GM21529 (cell line): ENCODE measurements at regions not wholly inside any gene's neighbourhood (a gene's known extent, or its start where the extent isn't known, plus 50 kb on each side); places are given as distances from the start of the nearest gene placed in this dataset.

Experiments used
- ATAC-seq: cut with Tn5 transposase; IDR thresholded peaks from one replicate; pipeline ENCODE4 v1.9.1; 2021; ENCODE audit not compliant: unreplicated experiment

DNA sequence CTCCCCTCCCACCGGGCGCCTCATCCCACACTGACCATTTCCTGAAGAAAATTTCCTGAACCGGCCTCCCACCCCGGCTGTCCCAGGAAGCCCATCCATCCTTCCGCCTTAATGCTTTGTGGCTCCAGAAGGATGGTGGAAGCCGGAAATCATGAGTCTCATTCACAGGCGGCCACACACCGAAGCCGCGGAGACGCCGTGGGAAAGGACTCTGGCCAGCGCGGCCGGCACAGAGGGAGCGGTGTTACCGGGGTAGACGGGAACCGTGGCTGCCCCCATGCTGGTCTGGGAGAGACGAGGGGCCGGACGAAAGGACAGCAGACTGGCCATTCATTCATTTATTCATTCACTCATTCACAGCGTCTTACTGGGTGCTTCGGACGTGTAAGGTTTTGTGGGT is 326.8 kb downstream of the SEC14L1 start:
- no peak for ATAC-seq

DNA sequence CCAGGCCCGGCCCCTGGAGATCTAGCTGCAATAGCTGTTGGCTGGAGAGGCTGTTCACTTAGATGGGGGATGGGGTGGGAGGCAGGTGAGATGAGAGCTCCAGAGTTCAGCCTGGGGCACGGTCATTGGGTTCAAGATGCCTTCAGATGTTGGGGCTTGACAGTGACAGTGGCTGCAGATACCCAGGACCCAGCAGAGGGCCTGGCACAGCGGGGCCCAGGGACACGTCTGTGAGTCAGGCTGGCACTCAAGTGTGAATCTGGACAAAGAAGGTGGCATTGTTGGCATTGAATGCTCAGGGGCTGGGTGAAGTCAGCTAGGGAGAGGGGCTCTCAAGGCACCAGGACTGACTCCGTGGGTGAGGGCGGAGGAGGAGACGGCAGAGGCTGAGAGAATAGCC is 328.1 kb downstream of the SEC14L1 start:
- no peak for ATAC-seq

DNA sequence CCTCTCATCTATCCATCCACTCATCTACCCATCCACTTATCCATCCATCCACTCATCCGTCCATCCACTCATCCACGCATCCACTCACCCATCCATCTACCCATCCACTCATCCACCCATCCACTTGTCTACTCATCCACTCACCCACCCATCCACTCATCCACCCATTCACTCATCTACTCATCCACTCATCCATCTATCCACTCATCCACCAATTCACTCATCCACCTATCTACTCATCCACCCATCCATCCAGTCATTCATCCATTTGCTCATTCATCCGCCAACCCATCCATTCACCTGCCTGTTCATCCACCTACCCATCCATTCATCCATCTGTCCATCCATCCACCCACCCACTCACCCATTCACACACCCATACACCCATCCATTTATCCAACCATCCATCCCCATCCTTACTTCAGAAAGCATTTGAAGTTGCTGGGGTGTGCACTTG is 329.6 kb downstream of the SEC14L1 start:
- ATAC-seq: no peak

DNA sequence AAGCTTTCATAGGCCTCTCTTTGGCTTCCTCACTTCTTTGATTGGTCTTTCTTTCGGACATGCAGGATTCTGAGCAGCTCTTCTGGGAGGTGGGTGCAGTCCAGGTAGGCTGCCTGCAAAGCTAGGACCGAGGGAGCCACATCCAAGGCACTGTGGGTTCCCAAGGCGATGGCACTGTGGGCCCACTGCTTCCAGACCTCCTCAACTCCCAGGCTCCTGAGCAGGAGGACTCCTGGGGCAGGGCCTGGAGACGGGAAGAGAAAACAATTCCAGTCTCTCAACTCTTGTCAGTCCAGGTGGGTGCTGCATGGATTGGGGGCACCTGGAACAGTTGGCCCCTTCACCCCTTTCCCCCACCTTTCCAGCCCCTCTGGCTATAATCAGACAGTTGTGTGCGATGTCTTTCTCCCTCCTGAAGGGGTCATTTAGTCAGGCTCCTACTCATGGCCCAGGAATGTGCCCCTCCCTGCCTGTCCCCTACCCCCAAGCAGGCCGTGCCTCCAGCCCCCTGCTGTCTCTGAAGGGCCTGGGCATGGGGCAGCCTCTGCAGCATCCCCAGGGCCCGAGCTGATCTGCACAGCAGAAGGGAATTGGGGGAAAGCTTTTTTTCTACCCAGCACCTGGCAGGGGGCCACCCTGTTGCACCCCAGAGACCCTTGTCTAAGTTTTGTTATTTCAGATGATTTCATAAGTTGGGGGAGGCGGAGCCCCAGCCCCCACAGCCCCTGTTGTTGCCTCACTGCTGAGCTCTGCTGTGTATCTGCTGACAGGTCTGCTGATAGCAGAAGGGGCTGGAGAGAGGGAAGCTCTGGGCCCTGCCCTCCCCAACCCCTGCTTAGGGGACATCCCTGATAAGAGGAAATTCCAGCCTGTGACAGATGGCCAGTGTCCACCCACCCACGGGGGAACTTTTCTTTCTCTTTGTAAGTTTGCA is 330.3 kb downstream of the SEC14L1 start:
- ATAC-seq: no peak

DNA sequence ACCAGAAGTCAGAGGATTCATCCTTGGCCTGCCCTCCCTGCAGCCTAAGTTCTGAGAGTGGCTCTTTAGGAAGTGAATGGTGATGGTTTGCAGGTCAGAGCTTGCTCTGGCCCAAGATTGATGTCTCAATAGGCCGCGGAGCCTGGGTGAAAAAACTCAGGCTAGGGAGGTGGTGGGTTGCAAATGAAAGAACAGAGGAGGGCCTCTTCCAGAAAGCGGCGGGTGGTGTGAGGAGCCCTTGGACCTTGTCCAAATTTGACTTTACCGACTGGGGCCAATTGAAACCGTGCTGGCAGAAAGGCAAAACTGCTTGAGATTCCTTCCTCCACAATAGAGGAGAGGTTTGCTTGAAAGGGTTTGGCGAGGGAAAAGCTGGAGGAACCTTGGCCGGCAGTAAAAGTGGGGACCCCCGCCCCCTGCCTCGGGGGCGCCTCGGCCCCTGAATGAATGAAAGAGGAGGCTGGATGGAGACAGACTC is 331.3 kb downstream of the SEC14L1 start:
- ATAC-seq: no peak

DNA sequence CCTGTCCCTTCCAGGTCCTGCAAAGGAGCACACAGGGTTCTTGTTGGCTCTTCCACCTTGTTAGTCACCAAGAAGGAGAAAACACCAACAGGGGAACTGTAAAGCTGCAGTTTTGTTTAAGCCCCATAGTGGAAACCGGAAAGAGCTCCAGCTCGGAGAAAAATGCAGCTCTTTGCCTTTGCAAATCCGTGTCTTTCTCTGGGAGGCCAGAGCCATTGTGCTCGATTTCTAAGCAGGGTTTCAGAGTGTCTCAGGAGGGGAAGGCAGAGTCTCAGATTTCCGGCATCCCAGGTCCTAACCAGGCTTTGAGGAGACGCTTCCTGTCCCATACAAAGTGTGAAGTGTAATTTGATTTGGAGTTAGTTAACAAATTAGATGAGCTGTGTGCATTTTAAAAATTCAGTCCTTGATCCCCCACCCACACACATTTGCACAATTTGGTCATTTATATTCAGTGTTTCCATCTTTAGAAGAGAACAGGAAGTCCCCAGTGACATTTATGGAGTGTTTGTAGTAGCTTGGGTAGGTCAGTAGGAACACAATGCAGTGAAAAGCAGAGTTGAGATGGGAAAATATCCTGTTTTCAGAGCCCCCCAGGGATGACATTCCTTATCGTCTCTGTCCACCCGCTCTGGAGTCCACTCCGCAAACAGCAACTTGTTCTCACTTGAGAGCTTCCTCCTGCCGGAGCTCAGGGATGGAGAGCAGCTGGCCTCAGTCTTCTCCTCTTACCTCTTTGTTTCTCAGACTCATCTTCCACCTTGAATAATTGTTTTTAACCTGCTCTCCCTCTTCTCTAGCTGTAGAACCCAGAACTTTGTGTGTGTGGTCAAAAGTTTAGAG is 331.9 kb downstream of the SEC14L1 start:
- no peak for ATAC-seq

DNA sequence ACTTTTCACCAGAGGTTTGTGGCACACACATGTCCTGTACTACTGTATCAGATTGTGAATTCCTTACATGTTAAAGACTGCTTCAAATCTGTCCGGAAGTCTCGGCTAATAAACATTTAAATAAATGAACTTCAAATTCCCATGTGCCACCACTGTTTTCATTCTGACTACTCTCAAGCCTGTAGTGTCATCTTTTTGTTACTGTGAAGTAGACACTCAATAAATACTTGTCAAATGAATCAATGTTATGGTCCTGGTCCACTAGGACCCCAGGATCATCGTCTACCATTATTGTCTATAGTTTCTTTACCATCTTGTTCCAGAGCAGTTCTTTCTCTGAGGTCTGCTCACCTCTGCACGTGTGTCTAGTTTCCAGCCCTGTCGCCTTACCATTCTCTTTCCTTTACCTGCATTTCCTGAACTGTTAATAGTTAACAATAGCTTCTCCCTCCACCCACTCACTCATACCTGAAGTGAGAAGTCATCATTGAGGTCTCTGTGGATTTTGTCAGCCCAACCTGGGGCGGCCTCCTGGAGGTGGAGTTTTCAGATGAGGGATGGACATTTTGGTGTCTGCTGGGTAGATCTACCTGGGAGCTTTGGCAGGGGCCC is 333.0 kb downstream of the SEC14L1 start:
- ATAC-seq: no peak

DNA sequence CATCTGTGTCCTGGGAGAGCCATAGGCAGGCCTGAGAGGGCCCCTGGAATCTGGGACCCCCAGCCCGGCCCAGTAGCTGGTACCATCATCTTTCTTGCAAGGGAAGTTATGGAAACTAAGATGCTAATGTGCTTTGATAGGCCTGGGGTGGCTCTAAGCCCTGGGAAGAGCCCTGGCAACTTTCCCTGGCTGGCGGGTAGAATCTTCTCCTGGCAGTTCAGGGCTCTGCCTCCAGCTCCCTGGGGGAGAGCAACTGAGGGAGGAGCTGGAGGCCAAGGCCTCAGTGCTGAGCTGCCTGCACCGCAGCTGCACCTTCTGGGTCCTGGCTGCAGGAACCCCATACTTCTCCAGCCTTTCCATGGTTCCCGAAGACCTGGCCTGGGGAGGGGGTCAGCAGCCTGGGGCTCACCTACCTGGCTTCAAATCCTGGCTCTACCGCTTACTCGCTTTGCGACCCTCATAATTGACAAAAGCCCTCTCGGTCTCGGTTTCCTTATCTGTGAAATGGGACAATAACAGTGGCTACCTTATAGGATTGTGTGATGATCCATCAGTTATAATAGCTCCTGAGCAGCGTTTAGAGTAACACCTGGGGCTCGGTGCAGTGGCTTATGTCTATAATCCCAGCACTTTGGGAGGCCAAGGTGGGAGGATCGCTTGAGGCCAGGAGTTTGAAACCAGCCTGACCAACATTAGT is 333.7 kb downstream of the SEC14L1 start:
- no peak for ATAC-seq

DNA sequence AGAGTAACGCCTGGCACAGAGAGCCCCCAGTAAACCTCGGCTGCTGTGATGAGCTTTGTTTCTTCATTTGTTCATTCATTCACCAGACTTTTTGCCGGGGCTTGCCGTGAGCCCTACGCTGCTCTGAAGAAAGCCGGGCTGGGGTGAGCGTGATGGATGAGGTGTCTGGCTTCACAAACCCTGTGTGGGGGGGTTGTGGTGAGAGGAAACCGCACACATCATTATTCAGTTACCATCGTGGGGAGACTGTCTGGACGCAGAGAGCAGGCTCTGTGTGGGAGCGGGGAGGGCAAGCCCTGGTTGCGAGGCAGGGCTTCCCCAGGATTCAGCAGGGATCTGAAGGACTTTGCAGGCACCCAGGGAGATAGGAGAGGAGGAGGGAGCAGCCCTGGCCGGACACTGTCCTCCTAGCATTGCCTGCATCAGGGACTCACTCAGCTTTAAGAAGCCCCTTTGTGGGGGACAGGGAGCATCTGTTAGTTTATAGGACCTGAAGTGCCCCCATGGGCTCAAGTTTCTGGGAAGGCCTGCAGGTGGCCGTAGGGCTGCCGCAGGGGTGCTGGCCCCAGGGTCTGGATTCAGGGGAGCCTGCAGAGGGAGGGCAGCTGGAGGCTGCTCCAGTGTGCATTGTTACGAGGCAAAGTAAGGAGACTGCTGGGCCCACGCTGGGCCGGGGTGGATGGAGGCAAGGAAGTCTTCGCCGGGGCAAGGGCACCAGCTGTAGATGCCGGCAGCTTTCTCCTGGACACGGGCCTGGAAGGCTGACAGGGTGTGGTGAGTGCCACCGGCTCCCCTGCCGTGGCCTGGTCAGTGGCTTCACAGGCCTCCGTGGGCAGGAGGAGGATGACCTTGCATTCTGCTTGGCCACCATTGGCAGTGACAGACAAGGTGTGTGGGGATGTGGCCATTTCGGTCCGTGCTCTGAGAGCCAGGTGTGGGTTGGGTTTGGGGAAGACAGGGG is 334.5 kb downstream of the SEC14L1 start:
- no peak for ATAC-seq

DNA sequence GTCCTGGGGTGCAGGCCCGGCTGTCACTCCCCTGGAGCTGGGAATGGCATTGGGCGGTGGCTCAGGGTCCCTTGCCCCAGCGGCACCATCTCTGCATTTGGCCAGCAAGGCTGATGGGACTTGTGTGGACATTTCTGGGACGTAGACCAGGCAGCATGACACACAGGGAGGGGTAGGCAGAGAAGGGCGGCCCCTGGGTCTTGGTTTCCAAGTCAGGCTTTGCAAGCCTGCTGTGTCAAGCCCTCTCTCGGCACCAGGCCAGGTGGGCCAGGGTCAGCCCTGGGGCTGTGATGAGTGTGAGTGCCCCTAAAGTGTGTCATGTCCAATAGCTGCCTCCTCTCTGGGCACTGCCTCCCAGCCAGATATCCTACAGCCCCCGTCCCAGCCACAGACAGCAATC is 335.2 kb downstream of the SEC14L1 start:
- ATAC-seq: no peak

DNA sequence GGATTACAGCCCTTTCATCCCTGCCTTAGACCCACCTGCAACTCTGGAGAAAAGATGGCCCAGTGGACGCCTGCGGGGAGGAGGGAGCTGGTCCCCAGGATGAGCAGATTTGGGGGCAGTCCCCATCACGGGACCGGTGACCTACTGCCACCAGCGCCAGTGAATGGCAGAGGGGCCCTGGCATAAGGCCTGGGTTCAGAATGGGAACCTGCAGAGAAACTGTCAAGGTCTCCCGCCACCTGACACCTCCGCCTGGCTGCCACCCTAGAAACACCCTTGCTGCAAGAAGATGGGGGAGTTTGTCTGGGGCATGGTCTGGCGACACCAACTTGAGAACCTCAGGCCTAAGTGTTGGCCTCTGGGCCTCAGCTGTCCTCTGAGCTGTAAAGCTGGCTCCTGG is 335.7 kb downstream of the SEC14L1 start:
- ATAC-seq: no peak

DNA sequence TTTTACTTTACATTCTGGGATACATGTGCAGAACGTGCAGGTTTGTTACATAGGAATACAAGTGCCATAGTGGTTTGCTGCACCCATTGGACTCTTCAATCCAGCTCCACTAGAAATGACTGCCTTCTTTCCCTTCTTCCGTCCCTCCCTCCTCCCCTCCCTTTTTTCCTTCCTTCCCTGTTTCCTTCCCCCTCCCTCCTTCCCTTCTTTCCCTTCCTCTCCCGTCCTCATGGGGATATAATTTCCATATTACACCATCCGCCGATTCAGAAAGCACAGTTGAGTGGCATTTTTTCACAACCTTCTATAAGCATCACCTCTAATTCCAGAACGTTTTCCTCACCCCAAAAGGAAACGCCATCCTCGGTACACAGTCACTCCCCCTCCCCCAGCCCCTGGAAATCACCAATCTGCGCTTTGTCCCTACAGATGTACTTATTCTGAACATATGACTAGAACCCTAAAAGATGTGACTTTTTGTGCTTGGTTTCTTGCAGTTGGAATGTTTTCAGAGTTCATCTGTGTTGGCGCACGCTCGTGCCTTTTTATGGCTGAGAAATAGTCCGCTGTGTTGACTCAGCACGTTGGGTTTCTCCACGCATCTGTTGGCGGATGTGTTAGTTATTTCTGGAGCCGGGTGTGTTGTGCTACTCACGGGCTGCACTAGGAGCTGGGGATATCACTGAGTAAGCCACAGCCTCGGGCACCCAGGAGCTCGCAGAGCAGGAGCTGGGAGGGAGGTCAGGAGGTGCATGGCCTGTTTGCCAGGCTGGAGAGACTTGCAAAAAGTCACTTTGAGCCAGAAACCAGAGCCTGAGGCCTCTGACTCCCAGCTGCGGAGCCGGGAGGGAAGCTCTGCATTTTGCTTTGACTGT is 336.4 kb downstream of the SEC14L1 start:
- ATAC-seq: no peak

DNA sequence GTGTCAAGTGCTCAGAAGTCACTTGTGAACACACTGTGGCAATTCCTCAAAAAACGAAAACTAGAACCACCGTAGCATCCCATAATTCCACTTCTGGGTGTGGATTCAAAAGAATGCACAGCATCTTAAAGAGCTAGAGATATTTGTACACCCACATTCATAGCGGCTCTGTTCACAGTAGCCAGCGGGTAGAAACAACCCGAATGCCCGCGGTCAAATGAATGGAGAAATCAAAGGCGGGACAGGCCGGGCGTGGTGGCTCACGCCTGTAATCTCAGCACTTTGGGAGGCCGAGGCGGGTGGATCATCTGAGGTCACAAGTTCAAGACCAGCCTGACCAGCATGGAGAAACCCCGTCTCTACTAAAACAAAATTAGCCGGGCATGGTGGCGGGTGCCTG is 337.5 kb downstream of the SEC14L1 start:
- ATAC-seq: no peak

DNA sequence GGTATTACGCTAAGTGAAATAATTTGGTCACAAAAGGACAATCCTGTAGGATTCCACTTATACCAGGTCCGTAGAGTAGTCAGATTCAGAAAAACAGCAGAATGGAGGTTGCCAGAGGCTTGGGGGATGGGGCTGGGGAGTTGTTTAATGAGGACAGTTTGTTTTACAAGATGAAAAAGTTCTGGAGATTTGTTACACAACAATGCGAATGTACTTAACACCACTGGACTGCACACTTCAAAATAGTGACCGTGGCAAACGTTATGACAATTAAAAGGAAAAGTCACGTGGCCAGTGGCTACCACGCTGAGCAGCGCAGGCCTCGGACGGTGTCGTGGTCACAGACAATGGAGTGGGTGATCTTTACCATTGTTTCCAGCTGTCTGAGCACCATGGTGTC is 338.1 kb downstream of the SEC14L1 start:
- no peak for ATAC-seq

DNA sequence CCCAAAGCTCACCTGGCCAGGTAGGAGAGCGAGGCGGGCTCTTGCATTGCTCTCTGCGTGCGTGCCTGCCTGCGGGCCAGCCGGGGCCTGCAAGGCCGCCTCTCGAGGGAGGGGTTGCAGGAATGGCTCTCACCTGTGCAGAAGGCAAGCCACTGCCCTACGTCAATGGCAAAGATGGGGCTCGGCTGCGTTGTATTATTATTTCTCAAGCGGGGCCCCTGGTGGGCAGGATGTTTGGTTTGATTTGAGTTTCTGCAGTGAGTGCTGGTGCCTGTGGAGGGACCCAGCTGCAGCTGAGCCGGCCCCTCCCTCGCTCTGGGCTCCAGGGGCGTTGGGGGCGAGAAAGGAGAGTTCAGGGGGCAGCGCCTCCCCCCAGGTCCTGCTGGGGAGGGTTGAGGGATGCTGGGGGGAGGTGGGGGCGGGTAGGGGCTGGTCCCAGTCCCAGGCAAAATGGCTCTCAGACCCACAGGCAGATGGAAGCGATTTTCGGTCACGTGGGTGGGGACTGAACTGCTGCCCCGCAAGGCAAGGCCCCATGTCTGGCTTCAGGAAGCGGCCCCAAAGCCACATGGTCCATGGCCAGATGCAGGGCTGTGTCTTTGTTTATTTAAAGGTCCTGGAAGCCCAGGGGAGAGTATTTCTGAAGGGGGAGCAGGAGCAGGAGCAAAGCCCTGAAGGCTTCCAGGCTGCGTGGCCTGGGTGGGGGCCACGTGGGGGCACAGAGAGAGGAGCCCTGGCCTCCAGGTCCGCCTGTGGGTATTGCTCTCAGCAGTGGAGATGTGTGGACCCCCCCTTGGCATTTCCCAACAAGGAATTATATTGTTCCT is 338.8 kb downstream of the SEC14L1 start:
- no peak for ATAC-seq

DNA sequence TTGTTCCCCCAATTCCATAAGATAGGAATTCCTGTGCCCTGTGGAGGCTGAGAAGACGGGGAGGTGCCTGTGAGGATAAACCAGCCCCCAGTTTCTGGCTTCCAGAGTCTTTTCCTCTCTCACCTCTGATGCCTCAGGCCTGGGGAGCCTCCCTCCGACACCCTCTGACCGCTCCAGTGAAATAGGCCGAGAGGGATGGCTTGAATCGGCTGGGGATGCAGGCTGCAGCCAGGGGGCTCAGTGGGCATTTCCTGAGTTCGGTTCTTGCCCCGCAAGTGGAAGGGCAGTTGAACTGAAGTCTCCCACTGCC is 339.4 kb downstream of the SEC14L1 start:
- no peak for ATAC-seq

DNA sequence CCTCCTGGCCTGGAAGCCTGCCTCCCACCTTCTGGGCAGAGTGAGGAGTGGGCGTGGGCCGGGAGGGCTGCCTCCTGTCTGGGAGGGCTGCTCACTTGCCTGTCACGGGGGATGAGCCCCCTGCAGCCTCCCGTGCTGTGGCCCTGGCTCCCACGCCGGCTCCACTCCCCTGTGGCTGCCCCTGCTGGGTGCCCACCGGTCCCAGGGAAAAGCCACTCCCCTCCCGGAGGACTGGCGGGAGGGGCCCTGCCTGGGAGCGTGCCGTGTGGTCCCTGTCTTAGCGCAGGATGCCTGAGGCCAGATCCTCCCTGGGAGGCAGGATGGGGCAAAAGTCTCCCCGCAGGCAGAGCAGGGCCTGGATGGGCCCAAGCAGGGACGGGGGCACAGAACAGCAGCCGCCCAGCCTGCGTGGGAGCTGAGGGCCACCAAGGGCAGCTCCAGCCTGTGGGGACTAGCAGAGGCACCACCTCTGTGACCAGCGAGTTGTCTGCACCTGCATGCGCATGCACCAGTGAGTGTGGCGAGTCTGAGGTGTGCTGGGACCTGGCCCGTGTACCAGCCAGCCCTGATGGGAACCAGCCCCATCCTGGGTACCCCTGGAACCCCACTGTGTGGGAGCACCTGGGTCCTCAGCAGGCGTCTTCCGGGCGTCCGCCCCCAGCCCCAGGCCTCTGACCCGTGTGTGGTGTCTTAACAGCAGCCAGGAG is 339.9 kb downstream of the SEC14L1 start:
- no peak for ATAC-seq
